ENCODE measurements at regions not wholly inside any gene's neighbourhood (a gene's known extent, or its start where the extent isn't known, plus 50 kb on each side); places are given as distances from the start of the nearest gene placed in this dataset.
"Not testable (repeated sequence)": the region's sequence is repeated elsewhere in the genome, so short reads cannot be mapped to it uniquely, and the experiment has no call there.

DNA sequence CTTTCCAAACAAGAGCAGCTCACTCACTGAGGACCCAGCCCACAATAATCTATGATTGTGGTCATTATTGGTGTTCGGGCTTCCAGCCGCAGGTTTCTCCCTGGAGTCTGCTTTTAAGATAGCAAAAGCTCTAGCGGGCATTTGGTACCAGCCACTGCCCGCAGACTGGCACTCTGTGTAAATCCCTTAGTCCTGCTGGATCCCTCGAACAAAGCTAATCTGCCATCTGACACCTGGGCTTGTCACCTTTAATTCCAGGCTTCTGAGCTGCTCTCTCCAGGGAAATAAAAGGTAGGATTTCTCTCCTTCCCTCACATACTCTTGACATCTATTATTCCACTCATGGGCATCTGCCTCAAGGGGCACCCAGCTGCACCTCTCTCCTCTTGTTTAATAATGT is 158.7 kb downstream of the PDCD6IP start:
- no peak for DNase-seq

DNA sequence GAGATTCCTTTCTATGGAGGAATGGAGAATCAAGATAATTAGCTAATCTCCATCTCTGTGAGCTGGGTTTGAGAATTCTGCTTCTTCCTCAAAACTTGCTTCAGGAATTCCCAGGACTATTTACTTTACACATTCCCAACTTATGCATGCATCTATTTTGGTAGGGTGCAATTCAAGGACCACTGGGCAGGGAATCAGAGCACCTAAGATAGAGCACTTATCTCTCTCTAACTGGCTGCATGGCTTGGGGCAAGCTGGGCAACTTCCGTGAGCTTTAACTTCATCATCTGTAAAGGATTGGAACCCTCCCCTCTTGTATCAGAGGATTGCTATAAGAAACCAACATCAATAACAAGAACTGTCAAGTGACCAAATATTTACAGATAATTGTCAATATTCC is 160.2 kb downstream of the PDCD6IP start:
- no peak for DNase-seq

DNA sequence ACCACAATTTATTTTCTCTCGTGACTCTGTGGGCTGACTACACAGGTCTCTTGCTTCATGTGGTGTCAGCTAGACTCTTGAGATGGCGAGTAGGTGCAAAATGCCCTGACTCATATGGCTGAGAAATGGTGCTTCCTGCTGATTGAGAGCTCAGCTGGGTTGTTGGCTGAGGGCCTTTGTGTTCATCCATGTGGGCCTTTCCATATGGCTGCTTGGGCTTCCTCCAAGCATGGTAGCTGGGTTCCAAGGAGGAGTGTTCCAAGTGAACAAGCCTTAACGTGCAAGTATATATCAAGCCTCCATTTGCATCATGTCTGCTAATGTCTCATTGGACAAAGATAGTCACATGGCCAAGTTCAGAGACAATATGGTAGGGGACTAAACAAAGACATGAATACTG is 164.0 kb downstream of the PDCD6IP start:
- peak; percentile 12 to 49 for DNase-seq

DNA sequence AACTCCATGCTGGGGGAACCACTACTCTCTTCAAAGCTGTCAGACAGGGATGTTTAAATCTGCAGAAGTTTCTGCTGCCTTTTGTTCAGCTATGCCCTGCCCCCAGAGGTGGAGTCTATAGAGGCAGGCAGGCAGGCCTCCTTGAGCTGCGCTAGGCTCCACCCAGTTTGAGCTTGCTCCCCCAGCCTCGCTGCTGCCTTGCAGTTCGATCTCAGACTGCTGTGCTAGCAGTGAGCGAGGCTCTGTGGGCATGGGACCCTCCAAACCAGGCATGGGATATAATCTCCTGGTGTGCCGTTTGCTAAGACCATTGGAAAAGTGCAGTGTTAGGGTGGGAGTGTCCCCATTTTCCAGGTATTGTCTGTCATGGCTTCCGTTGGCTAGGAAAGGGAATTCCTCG is 171.8 kb downstream of the PDCD6IP start:
- DNase-seq = not testable (repeated sequence)

DNA sequence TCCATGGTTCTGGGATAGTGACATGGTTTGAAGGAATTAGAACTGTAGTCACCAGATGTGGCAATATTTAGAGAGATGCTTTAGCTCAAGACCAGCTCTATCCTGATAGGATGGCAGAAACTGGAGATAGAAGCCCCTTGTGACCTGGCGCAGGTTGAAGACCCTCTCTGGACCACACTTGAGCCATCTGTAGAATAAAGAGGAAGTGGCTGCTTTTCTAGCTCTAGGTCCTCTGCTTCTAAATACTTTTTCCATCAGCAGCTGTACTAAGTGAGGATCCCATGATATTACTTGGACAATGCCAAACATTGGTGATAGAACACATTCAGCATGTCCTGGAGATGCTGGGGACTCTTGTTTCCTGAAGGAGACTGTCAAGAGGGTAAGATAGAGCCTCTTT is 172.6 kb downstream of the PDCD6IP start:
- no peak for DNase-seq

DNA sequence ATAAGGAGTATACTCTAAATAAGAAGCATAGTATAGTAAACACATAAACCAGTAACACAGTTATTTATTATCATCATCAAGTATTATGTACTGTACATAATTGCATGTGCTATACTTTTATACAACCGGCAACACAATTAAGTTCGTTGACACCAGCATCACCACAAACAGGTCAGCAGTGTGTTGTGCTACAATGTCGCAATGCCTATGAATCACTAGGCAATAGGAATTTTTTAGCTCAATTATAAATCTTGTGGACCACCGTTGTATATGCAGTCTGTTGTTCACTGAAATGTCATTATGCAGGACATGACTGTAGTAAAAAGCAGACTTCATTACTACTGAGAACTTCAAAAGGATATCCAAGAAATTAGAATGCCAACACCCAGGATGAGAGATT is 177.0 kb downstream of the PDCD6IP start:
- no peak for DNase-seq

DNA sequence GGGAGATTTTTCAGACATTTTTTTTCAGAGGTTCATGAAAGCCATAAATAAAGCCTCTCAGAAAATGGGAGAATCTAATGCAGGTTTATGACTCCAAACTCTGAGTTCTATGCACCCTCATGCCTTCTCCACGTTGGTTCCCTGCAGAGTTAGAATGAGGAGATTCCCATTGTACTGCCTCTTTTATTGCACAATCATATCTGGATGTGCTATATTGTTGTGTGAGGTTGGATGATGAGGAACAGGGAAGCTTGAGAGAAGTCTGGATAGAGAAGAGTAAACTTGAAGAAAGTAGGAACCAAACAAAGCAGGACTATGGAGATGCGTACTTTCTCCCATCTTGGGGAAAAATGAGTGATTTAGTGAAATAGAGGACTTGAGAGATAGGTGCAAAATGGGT is 178.8 kb downstream of the PDCD6IP start:
- DNase-seq = no peak

DNA sequence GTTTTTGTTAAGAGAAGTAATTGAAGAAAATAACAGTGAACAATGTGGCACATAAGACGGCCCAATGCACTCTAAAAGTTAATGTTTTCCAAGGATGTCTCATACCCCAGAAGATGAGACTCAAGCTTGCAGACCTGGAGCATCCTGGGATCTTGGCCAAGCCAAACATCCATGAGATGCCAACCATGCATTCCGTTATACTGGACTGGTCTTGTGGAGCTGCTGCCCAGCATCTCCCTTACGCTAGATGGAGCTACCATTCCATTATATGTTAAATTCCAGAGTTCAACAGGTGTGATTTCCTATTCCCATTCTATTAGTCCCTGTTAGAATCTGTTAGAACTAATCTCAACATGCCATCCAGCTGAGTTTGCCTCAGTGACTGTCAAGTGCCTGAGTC is 181.8 kb downstream of the PDCD6IP start:
- DNase-seq = peak in 1 of 2 experiments; percentile 35

DNA sequence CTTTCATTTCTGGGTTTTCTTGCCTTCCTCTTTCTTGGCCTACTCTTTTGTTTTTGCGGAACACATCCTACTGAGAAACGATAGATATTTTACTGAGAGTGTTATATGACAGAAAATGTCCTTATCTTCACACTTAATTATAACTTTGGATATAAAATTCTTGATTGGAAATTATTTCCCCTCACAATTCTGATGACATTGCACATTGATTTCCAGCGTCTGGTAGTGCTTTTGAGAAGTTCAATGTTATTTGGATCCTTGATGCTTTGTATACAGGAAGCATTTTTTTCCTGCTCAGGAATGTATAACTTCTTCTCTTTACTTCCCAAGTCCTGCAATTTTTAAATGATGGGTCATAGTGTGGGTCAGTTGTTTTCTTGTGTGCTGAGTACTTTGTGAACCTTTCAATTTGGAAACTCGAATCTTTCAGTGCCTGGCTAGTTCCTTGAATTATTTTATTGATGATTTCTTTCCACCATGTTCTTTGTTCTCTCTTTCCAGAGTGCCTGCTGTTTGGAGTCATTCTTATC is 183.9 kb downstream of the PDCD6IP start:
- no peak for DNase-seq

DNA sequence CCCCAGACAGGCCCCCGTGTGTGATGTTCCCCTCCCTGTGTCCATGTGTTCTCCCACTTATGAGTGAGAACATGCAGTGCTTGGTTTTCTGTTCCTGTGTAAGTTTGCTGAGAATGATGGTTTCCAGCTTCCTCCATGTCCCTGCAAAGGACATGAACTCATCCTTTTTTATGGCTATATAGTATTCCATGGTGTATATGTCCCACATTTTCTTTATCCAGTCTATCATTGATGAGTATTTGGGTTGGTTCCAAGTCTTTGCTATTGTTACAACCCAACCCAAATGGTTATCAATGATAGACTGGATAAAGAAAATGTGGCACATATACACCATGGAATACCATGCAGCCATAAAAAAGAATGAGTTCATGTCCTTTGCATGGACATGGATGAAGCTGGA is 184.5 kb downstream of the PDCD6IP start:
- not testable (repeated sequence) for DNase-seq

DNA sequence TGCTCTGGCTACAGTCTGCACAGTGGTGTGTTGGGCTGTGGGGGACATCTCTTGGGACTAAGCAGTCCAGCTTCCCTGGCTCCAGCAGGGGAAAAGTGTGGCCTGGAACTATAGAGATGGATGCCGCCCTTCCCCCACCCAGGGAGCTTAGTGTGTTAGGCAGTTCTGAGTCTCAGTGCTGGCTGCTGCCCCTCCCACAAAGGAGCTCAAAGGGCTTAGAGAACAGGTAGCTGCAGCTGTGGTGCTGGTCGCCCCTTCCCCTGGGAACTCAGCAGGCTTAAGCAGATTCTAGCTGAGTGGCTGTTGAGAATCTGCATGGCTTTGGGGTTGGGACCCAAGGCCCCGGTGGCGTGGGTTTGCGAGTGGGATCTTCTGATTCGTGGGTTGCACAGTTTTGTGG is 190.8 kb downstream of the PDCD6IP start:
- DNase-seq = no peak

DNA sequence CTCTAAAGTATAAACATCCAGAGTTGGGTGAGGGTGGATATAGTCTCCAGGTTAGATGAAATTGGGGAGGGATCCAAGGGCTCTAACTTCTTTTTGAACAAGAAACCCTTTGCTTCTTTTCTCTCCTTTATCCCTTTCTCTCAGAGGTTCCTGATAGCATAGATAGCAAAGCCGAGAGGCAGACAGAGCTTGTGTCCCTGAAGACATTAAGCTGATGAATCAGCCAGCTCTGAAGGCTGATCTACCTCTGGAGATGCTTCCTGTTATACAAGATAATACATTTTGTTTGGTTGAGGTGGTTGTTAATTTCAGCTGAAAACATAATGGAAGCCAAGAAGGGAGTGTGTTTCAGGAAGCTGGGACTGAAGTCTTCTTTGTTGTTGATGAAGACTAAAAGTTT is 193.2 kb downstream of the PDCD6IP start:
- DNase-seq = no peak

DNA sequence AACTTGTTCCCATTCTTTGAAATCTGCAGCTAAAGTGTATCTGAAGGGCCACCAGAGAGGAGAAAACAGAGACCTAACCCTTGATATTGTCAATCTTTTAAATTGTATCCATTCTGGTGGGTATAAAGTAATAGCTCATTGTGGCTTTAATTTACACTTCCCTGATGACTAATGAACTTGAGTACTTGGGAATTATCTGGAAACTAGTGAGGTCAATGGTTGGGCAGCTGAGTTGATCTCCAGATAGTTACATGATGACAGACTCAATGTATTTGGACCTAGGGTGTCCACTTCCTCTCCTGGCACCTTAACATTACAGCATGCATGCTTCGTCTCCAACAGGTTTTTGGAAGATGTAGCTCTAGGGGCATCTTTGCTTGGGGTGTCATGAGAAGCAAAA is 195.2 kb downstream of the PDCD6IP start:
- no peak for DNase-seq

DNA sequence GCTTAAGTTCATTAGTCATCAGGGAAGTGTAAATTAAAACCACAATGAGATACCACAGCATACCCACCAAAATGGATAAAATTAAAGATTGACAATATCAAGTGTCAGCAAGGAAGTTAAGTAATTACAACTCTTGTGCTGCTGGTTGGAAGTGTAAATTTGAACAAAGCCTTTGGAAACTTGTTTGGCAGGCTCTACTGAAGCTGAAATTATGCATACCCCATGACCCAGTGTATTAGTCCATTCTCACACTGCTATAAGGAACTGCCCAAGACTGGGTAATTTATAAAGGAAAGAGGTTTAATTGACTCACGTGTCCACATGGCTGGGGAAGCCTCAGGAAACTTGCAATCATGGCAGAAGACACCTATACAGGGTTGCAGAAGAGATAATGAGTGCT is 196.1 kb downstream of the PDCD6IP start:
- DNase-seq = no peak

DNA sequence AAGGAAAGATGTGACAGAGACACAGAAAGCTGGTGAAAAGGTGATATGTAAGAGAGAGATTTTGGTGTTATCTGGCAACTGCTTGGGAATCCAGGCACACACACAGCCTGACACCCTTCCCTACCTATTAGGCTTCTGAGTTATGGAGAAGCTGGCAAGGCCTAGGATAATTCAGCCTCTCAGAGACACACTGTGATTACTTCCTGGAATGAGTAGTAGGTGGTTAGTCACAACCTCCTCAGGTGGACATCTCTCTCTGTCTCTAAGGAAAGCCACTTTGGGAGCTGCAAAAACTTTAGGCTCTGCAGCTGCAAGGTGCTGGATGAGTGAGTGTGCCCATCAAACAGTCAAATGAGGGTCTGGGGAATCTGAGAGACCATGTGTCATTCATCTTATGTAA is 201.9 kb downstream of the PDCD6IP start:
- DNase-seq = no peak

DNA sequence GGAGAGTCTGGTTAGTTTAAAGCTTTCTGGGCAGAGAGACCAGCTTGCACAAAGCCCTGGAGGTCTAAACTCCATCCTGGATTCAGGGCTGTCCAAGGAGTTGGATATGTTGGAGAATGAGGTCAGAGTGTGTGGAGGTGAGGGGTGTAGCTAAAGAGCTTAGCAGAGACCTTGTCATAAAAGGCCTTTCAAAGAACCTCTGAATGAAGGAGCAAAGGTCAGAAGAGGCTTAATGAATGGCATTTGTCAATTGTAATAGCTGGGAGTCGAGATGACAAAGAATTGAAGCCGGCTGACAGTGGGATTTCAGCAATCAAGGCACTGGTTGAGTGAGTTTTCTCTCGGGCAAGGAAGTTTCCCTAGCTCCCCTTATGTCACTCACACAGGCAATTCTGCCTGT is 202.6 kb downstream of the PDCD6IP start:
- DNase-seq = no peak

DNA sequence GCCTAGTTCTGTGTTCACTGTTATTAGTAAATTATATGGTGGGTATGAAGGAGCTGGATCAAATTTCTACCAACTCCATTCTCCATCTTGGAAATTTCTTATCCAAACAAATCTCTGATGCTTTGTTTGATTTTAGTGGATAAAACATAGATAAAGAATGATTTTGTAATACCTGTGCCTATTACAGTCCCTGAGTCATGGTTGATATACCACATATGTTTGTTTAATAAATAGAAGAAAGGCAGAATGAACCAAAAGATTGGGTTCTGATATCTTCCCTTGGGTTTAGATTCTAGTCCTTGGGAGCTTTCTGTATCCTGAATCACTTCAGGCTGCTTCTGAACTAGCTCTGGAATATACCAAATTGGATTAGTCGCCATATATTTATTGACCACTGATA is 203.6 kb downstream of the PDCD6IP start:
- no peak for DNase-seq

DNA sequence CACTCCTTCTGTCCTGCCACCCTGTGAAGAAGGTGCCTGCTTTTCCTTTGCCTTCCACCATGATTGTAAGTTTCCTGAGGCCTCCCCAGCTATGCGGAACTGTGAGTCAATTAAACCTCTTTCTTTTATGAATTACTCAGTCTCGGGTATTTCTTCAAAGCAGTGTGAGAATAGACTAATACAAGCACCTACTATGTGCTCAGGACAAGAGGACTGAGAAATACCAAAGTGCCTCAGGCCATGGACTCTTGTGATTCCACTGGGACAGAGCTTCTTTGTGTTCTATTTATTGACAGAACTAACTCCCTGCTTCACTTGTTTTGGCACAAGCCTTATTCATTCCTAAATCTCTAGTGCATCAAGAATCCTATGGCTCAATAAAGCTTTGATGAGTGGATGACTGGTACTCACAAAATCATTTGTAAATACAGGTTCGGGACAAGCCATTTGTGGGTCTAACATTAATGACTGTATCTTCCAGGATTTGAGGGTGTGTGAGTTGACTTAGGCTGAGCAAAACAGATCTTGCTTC is 204.2 kb downstream of the PDCD6IP start:
- no peak for DNase-seq

DNA sequence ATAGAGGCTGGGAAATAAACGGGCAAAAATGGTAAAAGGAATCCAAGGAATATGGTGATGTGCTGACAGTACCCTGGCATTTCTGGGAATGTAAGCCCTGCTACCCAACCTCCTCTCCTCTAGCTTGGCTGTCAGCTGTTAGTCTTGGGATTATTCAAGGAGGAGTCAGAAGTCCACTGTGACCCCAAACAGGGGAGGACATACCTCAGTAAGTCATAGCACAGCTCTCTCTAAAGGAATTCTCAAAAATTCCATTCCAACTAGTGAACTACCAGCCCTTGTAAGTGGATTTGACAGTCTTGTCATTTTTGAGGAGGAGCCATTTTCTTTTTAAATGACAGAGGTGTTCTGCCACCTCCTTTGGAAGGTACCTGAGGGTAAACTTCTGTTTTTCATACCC is 207.5 kb downstream of the PDCD6IP start:
- DNase-seq = no peak

DNA sequence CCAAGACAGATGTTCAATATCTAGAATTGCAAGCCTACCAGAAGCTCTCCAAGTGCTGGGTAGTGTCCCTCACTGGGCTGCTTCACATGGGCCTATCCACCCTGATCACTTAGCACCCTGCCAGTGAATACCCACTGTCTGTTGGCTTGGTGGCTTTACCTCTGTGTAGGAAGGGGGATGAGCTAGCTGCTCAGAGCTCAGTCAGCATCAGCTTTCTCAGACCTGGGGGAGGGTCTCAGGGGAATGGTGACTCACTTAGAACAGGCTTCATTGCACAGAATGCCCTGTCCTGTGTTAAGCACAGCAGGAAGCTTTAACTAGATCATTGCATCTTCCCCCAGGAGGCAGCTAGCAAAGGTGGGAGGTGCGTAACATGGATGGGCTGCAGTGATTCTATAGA is 209.8 kb downstream of the PDCD6IP start:
- DNase-seq = no peak

DNA sequence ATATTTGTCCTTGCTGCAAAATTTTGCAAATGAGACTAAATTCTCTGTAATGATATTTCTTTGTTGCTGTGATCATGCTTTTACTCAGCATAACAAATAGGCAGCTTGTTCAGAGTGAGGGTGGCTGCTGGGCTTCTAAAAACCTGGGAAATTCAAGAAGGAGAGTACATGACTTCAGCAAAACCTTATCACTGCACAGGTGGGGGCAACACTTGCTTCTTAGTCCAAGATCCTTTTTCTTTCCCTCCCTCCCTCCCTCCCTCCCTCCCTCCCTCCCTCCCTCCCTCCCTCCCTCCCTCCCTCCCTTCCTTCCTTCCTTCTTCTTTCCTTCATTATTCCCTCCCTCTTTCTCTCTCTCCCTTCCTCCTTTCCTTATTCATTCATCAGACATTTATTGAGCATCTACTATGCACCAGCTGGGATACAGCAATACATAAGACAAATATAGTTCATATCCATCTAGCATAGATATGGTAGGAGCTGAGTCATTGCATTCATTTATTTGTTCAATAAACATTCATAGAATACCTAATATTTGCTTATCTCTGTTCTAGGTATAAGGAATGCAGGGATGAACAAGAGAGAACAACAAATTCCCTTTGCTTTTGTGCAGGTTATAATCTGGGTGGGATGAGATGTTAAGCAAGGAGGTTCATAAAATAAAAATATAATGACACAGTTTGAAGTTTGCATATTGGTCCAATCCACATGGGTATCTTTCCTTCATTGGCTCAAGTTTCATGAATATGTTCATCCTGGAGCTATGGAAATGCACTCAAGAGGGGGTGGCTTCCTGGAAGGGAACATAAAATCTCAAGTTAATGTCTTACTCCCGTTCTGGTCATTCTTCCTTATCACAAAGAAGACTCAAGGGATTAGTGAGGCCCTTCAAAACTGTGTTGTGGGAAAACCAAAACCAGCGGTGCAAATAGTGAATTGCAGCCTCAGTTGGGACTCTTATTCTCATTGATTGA is 210.7 kb downstream of the PDCD6IP start:
- no peak for DNase-seq

DNA sequence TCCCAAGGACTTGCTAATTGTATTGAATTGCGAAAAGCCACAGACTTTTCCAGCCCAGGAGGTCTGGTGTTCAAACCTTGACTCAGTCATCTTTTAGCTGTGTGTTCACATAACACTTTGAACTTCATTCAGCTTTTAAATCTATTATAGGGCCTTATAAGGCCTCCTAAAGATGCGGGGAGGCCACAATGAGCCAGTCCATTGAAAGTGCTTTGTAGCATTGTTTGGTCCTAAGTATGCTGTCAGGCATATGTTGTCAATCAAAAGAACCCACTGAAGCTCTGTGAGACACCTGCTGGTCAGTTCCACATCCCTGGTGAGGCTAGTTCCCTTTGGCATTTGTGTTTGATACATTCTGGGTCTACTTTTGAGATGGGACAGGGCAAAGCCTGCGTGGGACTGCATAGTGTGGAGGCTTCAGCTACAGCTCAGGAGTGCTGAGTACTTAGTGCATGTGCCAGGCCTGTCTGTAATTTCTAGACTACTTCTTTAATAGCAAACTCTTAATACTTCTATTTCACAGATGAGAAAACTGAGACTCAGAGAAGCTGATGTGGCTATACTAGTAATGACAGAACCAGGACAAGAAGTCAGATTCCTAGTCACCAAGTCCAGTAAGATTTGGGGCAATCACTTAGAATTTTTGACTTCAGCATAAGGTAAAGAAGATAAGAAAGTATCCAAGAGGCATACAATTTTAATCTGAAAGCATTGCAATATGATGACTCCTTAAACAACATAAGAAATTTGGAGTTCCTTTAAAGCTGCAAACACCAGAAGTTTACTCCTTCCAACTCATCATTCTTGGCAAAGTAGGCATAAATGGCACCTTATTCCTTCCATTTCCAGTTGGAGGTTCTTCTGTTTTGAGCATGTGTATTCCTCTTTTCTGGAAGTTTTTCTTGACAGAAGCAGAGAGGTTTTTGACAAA is 213.0 kb downstream of the PDCD6IP start:
- no peak for DNase-seq

DNA sequence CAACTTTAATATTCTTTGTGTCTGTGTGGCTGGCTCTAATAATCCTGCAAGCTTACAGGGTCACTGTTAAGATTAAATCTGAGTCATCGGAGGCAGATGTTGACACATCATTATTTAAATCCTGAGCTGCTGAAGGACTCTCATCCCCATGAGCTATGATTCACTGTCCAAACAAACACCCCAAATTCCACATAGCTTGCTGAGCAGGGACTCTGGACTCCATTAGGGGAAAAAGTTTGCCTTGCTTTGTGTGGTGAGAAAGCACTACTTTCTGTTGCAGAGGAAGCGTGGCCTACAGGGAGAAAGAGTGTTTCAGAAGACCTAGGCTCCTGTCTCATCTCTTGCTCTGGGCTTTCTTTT is 213.7 kb downstream of the PDCD6IP start:
- no peak for DNase-seq

All from cerebellar nuclear complex (tissue), 1 donor.